Sigmoid colon (tissue), 6 donors: ENCODE measurements at regions not wholly inside any gene's neighbourhood (a gene's known extent, or its start where the extent isn't known, plus 50 kb on each side); places are given as distances from the start of the nearest gene placed in this dataset.
"Not testable (repeated sequence)": the region's sequence is repeated elsewhere in the genome, so short reads cannot be mapped to it uniquely, and the experiment has no call there.

ENCODE experiments used
- DNase-seq: peaks from one replicate; pipeline ENCODE4 v3.0.0-alpha.2; 2019
- H3K27ac ChIP-seq, 4 donors: fragments of 200-600 bp; sonication (generic); one replicate each; pipeline ENCODE4 v1.5.1; 2016 to 2019; ENCODE audit warnings: mild to moderate bottlenecking in 1 of 4
- H3K27me3 ChIP-seq, 3 donors: fragments of 200-600 bp; sonication (generic); one replicate each; pipeline ENCODE4 v1.5.1; 2019; ENCODE audit warnings: mild to moderate bottlenecking in 1 of 3
- H3K36me3 ChIP-seq, 4 donors: fragments of 200-600 bp; sonication (generic); one replicate each; pipeline ENCODE4 v1.5.1; 2016 to 2019
- H3K4me1 ChIP-seq, 4 donors: fragments of 200-600 bp; sonication (generic); one replicate each; pipeline ENCODE4 v1.5.1; 2017 to 2019
- H3K4me3 ChIP-seq, 4 donors: fragments of 200-600 bp; sonication (generic); one replicate each; pipeline ENCODE4 v1.5.1; 2017 to 2019; ENCODE audit warnings: mild to moderate bottlenecking in 2 of 4, moderate library complexity in 1 of 4
- H3K9me3 ChIP-seq, 4 donors: fragments of 200-600 bp in 3 of 4; sonication (generic) in 3 of 4; one replicate each; pipeline versions ENCODE4 v1.5.1 to v1.6.1; 2013 to 2019
- EP300 ChIP-seq, 4 donors: sonication (generic); formaldehyde crosslinking; IDR thresholded peaks; one replicate each; pipeline ENCODE4 v1.6.1; 2017; ENCODE audit warnings: antibody characterized with exemption in 4 of 4
- POLR2A ChIP-seq, 2 donors: fragments of 450-650 bp; IDR thresholded peaks; one replicate each; pipeline ENCODE4 v1.6.1; 2016; ENCODE audit warnings: antibody characterized with exemption in 2 of 2, mild to moderate bottlenecking in 2 of 2, moderate library complexity in 2 of 2
- POLR2AphosphoS5 ChIP-seq, 4 donors: sonication (generic); formaldehyde crosslinking; IDR thresholded peaks; one replicate each; pipeline ENCODE4 v1.6.1; 2017; ENCODE audit warnings: antibody characterized with exemption in 4 of 4
- WGBS, 2 donors: extraction: QIAGEN DNeasy Blood & Tissue Kit; methylation state at CpG; one replicate each; pipeline ENCODE4 v1.1.7; 2013; 5-methylcytosine and 5-hydroxymethylcytosine counted together
- intact Hi-C: fragments of 100-400 bp; cut with DNase I; formaldehyde crosslinking; loops from one replicate; pipeline ENCODE4 v1.15.1; 2023
- TF ChIP-seq, protein P1 (sequence below), 4 experiments: fragments of 450-650 bp in 3 of 4; fragments of 200-600 bp in 1 of 4; IDR thresholded peaks; one replicate each; pipeline ENCODE4 v1.5.1; 2016 to 2019; ENCODE audit warnings: antibody characterized with exemption in 4 of 4, mild to moderate bottlenecking in 3 of 4, moderate library complexity in 2 of 4
- donor health status: healthy with polysubstance abuse.
- donor health status: healthy.

DNA sequence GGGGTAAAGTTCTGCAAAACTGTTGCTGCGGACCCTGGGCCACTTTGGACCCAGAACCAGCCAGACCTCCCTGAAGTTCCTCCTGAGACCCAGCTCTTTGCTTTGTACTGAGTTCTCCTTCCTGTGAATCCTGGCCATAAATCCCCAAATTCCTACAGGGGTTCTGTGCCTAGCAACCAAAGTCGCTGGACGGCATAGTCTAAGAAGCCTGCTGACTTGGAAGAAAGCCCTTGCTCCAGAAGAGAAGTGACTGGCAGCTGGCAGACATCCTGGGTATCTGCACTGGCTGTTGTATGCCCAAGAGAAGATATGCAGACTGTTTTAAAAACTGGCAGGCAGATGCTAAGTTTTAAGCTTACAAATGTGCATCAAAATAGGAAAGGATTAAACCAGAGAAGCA lies 99.9 kb upstream of the SLC24A4 start:
- DNase-seq, result no peak
- no peaks in the 10 kb centered on the region for H3K36me3 ChIP-seq
- WGBS, 2 donors, result 53 to 54% methylated on average over 3 of the region's 3 CpGs
- no peak overlapping the region for H3K27ac ChIP-seq
- no peaks in the 10 kb centered on the region for H3K27me3 ChIP-seq
- no peaks in the 10 kb centered on the region for H3K9me3 ChIP-seq
- intact Hi-C loops, result no loop called here
- H3K4me1 ChIP-seq, result peaks cover 0 to 8% (median 2%) of the 10 kb centered on the region in 4 donors
- H3K4me3 ChIP-seq, result no peak overlapping the region
- TF ChIP-seq, protein P1, sequence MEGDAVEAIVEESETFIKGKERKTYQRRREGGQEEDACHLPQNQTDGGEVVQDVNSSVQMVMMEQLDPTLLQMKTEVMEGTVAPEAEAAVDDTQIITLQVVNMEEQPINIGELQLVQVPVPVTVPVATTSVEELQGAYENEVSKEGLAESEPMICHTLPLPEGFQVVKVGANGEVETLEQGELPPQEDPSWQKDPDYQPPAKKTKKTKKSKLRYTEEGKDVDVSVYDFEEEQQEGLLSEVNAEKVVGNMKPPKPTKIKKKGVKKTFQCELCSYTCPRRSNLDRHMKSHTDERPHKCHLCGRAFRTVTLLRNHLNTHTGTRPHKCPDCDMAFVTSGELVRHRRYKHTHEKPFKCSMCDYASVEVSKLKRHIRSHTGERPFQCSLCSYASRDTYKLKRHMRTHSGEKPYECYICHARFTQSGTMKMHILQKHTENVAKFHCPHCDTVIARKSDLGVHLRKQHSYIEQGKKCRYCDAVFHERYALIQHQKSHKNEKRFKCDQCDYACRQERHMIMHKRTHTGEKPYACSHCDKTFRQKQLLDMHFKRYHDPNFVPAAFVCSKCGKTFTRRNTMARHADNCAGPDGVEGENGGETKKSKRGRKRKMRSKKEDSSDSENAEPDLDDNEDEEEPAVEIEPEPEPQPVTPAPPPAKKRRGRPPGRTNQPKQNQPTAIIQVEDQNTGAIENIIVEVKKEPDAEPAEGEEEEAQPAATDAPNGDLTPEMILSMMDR (IDR thresholded peaks at IDR 0.05), result no peak
- TF ChIP-seq POLR2AphosphoS5 (IDR thresholded peaks at IDR 0.05), result no peak
- TF ChIP-seq EP300 (IDR thresholded peaks at IDR 0.05), result no peak
- TF ChIP-seq POLR2A (IDR thresholded peaks at IDR 0.05), result no peak

DNA sequence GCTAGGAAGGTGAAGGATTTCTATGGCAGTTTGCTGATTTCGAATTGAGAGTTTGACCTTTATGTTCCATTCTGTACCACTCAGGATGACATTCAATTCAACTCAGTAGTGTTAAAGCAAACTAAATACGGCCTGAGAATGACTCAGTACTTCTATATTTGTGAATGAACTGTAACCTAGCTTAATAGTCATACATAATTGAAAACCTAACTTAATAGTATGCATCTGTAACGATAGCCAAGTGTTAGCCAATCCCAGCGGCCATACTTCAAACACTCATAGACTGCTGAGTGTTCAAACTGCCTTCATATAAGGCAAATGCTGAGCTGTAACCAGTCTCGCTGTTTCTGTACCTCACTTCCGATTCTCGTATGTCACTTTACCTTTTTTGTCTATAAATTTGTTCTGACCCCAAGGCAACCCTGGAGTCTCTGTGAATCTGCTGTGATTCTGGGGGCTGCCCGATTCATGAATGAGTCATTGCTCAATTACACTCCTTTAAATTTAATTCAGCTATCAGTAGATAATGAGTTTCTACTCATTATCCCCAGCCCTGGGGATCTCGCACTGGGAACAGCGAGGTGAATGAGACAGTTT lies 98.5 kb upstream of the SLC24A4 start:
- Histone ChIP-seq H3K27ac (no peak overlapping the region), H3K9me3 (no peaks in the 10 kb centered on the region), H3K27me3 (no peaks in the 10 kb centered on the region), H3K36me3 (no peaks in the 10 kb centered on the region), H3K4me3 (no peak overlapping the region), H3K4me1 (peaks cover 0 to 8% (median 2%) of the 10 kb centered on the region in 4 donors)
- TF ChIP-seq POLR2AphosphoS5 (IDR thresholded peaks at IDR 0.05), result no peak
- TF ChIP-seq, protein P1 (IDR thresholded peaks at IDR 0.05), result no peak
- no peak for TF ChIP-seq EP300 (IDR thresholded peaks at IDR 0.05)
- TF ChIP-seq POLR2A (IDR thresholded peaks at IDR 0.05), result no peak
- intact Hi-C loops, result no loop called here
- DNase-seq, result no peak
- 74 to 78% methylated on average over 10 of the region's 10 CpGs for WGBS, 2 donors

DNA sequence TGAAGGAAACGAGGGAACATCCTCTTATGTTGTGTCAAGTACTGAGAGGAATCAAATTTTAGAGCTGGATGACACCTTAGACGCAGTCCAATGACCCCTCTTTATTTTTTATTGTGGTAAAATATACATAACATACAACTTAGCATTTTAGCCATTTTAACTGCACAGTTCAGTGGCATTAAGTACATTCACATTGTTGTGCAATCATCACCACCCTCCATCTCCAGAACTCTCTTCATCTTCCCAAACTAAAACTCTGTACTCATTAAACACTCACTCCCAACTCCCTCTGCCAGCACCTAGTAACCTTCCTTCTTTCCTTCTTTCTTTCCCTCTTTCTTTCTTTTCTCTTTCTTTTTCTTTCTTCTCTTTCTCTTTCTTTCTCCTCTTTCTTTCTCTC lies 97.2 kb upstream of the SLC24A4 start:
- intact Hi-C loops, result no loop called here
- WGBS, 2 donors, result 22 to 59% methylated on average over 2 of the region's 2 CpGs
- no peak for DNase-seq
- no peaks in the 10 kb centered on the region for H3K36me3 ChIP-seq
- no peaks in the 10 kb centered on the region for H3K27me3 ChIP-seq
- no peaks in the 10 kb centered on the region for H3K9me3 ChIP-seq
- no peak overlapping the region for H3K27ac ChIP-seq
- H3K4me3 ChIP-seq, result no peak overlapping the region
- H3K4me1 ChIP-seq, result peaks cover 0 to 8% (median 2%) of the 10 kb centered on the region in 4 donors
- TF ChIP-seq POLR2A (IDR thresholded peaks at IDR 0.05), result no peak
- TF ChIP-seq EP300 (IDR thresholded peaks at IDR 0.05), result no peak
- TF ChIP-seq, protein P1 (IDR thresholded peaks at IDR 0.05), result no peak
- TF ChIP-seq POLR2AphosphoS5 (IDR thresholded peaks at IDR 0.05), result no peak

DNA sequence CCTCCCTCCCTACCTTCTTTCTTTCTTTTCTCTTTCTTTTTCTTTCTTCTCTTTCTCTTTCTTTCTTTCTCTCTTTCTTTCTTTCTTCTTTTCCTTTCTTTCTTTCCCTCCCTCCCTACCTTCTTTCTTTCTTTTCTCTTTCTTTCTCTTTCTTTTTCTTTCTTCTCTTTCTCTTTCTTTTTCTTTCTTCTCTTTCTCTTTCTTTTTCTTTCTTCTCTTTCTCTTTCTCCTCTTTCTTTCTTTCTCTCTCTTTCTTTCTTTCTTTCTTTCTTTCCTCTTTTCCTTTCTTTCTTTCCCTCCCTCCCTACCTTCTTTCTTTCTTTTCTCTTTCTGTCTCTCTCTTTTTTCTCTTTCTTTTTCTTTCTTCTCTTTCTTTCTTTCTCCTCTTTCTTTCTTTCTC lies 96.8 kb upstream of the SLC24A4 start:
- H3K27ac ChIP-seq, H3K36me3 ChIP-seq, DNase-seq, H3K9me3 ChIP-seq, H3K27me3 ChIP-seq, intact Hi-C loops, H3K4me1 ChIP-seq, H3K4me3 ChIP-seq: not testable (repeated sequence)

DNA sequence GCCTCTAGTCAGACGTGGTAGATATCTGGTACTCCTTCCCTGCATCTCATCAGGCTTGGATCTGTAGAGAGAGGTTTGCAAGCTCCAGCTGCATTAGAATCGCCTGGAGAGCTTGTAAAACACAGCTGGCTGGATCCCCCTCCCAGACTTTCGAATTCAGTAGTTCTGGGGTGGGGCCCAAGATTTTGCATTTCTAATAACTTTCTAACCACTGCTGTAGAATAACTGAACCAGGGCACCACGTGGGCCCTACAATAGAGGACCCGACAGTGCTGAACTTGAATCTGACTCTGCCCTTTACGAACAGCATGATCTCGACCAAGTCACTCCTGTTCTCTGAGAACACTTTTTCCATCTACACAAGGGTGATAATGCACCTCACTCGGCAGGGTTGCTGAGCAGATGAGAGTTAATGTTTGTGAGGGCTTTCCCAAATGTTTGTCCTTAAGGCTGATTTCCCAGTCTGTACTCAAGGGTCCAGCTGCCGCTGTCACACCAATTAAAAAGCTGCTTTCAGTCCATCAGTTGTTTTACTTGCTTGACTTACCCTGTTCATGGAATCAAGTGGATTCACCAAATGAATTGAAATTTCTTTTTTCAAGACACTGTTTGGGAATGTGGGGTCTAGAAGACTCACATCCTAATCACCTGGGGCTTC lies 86.6 kb upstream of the SLC24A4 start:
- Histone ChIP-seq H3K4me3 (no peak overlapping the region), H3K36me3 (no peaks in the 10 kb centered on the region), H3K4me1 (no peaks in the 10 kb centered on the region), H3K9me3 (no peaks in the 10 kb centered on the region), H3K27ac (no peak overlapping the region), H3K27me3 (no peaks in the 10 kb centered on the region)
- intact Hi-C loops, result no loop called here
- TF ChIP-seq, protein P1 (IDR thresholded peaks at IDR 0.05), result no peak
- TF ChIP-seq POLR2AphosphoS5 (IDR thresholded peaks at IDR 0.05), result no peak
- TF ChIP-seq EP300 (IDR thresholded peaks at IDR 0.05), result no peak
- TF ChIP-seq POLR2A (IDR thresholded peaks at IDR 0.05), result no peak
- no peak for DNase-seq
- 61 to 75% methylated on average over 9 of the region's 9 CpGs for WGBS, 2 donors
